HG03520 (cell line): ENCODE measurements at regions not wholly inside any gene's neighbourhood (a gene's known extent, or its start where the extent isn't known, plus 50 kb on each side); places are given as distances from the start of the nearest gene placed in this dataset.

Experiments used
- ATAC-seq: cut with Tn5 transposase; IDR thresholded peaks from one replicate; pipeline ENCODE4 v1.9.1; 2021; ENCODE audit warnings: mild to moderate bottlenecking, moderate library complexity; ENCODE audit not compliant: unreplicated experiment

DNA sequence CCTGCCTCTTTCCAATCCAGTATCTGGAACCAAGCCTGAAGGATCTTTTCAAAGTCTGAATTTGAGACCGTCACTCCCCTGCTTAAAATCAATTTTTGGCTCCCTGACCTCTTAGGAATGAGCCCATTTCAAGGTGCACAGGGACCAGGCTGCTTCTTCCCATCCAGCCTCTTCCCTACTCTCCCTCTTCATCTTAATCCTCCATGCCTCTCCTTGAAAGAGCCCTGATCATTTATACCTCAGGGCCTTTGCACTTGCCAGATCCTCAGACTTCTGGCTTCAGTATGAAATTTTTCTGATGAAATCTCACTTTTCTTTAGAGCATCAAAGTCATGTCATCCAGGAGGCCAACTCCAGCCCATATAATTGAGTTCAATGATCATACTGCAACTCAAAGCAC, 399.5 kb upstream of the CELF2 start:
- no peak for ATAC-seq

DNA sequence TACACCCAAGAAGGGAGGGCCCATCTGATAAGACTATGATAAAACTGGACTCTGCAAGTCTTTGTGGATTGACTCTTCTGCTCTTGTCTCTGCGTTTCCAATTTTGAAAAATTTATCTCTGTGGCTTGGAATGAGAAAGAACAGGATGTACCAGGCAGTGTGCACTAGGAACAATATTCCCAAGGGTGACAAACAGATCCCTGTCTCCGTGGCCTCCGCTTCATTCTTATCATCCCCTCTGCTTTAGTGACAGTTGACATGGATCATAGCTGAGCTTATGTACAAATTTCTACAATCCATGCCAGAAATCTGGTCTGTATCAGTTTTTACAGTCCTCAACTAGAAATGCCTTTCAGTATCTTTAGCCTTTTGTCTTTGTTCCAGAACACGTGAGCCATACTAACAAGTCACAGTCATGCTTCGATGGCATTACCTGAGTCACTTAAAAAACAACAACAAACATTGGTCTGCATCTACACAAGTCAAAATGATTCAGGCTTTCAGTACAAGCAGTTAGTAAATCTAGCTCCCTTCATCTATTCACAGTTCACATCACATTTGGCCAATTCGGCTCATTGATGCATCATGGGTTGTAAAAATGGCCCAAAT, 393.6 kb upstream of the CELF2 start:
- ATAC-seq, result no peak

DNA sequence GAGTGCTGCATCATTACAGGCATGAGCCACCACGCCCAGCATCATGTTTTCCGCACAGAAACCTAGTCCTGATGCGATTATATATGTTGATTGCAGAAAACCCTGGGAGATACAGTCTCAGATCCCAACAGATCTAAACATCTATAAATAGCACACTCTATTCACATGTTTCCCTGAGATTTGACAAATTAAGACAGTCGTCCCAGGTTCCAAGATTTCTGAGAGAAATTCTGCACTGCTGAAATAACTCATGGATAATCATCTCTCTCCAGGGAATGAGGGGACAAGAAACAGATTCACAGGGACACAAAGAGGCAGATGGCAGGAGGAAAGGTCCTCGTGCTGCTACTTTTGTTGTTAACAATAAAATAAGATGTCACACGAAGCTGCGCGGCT, 393.1 kb upstream of the CELF2 start:
- ATAC-seq, result no peak

DNA sequence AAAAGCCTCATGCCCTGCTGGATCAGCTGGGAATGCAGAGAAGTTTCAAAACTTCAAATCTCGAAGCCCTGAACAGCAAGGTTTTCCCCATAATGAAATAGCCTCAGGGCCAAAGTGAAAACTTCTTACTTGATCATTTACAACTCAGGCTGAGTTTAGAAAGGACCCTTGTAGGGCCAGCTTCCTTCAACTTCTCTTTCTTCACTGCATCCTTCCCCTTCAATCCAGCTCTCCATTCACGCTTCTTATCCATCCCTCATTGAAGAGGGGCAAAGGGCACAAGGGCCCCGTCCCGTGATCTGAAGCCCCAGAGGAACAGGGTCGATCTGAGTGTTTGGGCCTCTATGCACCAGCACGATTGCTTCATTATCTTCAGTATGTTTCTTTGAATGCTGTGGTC, 392.2 kb upstream of the CELF2 start:
- ATAC-seq, result no peak

DNA sequence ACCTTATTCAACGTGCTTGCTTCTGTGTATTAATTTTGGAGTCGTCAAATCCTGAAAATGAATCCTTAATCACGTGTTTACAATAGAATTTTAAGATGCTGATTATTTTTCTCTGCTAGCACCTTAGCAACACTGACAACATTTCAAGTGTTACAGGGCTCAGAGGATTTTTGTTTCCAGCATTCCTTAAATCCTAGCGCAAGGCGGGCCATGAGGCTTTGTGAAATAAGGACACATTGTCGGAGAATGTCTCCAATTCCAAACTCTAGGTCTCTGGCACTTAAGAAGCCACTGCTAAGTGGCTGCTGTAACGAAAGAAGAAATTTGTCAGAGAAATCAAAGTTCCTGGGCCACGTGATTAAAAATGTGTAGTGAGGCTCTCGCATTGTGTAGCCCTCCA, 390.9 kb upstream of the CELF2 start:
- ATAC-seq, result no peak

DNA sequence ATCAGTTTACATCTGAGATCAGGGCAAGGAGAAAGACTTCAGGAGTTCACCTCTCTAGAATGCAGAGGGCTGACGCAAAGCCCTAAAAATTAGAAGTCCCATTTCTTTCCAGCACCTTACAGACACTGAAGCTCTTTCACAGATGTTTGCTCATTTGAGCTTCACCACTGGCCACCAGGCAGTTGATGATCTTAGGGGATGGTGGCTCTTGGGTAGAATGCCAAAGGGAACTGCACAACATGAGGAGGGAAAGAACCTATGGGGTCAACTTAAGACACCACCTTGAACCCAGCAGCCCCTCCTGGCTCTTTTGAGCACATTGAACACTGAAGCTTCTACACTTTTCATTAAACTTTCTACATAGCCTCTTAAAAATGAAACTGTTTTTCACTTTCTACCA, 390.3 kb upstream of the CELF2 start:
- ATAC-seq, result no peak

DNA sequence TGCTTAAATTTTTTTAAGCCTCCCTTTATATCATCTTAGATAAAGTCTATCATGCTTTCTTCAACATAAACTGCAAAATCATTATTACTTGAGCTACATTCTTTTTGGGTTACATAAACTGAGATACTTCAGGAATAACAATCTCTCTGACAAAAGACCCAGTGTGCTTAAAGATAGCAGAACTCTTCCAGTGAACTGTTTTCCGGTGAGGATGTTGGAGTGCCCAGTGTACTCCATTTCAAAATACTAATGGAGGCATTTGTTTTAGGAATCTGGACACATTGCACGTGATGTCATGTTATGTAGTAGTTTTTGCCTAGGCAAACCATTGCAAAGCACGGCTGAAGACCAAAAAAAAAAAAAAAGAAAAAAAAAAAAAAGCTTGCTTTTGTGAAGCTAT, 388.2 kb upstream of the CELF2 start:
- no peak for ATAC-seq

DNA sequence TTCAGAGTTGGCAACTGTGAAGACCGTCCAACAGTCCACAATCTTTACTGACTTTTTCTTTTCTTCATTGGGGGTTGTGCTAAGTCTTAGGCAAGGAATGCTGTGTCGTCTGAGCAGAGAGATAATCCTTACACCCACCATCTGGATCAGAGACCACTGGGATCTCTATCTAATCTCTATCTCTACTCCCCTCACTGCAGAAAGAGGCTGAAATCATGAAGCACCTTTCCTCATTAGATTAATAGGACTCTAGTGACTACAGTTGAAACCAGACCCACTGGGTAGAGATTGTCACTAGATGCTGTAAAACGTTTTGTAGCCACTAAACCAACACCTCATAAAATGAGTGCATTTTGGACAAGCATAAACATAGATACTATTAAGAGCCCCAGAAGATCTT, 387.4 kb upstream of the CELF2 start:
- no peak for ATAC-seq

DNA sequence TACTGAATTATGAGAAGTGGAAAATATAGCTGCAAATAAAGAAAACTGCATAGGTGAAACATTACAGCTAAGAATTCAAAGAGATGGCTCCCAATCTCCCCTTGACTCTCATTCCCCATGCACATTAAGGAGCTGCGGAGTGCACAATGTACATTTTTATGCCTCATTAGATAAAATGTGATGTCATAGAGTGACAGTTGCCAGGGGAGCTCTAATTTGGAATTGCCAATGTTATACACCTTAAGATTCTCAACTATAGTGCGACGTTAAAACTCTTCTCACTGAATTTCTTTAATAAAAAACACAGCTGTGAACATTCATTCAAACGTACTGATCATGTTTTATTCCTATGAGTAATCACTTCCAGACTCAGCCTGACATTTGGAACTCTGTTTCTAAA, 386.9 kb upstream of the CELF2 start:
- ATAC-seq, result no peak

DNA sequence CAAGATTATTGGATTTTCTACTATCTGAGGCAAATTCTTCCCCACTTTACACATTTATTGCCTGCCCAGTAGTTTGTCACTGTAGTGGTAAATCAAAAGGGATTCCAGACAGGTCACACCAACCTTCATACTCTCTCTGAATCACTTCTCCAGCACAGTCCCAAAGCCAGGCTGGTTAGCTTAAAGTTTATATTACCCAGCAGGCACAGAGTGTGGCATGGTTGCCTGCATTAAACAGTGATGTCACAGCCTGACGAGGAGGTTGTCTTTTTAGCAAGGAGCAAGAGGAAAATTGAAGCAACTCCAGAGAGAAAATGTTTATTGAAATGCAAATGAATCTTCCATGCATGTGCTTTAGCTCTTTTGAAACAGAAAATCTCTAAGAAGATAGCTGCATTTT, 375.5 kb upstream of the CELF2 start:
- ATAC-seq, result no peak

DNA sequence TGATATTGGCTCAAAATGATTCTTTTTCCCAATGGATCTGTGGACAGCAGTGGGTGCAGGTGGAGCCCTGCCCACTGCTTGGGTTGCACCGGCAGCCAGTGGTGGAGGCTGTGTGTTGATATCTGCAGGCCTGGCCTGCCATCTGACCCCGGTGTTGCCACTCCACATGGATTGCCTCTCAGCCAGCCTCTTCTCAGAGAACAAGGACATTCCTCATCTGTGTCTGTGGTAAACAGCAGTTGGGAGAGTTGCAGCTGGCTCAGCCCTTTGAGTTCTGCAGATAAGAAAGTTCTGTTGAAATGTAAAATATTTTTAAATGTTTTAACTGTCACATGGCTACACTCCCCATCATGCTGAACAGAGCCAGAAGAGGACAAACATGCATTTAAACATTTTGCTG, 374.9 kb upstream of the CELF2 start:
- no peak for ATAC-seq

DNA sequence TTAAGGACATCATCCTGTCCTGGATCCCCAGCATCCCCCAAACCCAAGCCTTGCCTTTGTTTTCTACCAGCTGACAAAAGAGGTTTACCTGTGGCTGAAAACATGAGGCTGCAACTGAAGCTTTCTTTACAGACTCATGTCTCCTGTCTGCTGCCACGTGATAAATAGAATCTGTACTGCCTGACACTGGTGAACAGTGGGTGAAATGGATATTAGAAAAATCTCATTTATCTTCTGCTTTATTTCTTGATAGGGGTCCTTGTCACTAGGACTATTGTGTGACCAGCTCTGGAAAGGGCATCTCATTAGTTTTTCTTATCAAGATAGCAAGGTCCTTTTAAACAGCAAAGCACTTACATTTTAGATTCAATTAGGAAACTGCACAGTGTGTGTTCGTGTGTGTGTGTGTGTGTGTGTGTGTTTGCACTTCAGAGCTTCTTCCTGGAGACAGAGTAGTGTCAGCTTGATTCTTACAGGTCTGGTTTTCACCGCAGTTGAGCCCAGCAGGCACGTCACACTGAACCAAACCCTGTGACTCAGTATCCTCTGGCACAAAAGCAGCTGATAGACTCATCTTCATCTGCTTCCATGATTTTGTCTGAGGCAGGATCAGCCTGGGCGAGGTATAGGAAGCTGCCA, 373.5 kb upstream of the CELF2 start:
- ATAC-seq, result no peak

DNA sequence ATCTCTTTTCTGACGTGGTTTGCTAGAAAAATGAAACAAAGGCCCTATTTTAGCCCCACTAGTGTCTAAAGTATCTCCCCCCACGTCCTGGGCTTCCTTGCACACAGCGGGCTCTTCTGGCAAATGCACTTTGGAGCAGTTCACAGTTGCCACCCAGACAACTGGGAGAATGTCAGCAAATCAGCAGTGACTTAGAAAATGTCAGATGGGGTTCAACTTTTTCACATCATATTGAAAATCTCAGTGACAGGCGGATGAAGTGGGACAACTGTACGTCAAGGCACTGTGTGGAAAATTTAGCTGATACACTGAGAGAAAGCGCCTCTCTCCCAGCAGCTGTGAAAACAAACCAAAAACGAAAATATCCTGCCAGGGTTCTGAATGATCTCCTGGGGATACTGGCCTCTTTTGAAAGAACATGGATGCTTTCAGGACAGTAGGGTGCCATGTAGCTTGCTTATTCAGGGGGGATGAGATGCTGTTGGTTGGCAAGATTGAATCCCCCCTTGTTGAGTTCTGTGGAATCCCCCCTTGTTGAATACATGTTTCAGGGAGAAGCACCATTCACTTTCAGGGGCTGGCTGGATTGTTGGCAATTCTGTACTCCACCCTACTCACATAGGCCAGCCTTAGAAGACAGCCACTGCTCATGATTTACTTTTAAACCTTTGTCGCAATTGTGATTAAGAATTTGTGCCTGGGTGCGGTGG, 372.8 kb upstream of the CELF2 start:
- ATAC-seq, result no peak

DNA sequence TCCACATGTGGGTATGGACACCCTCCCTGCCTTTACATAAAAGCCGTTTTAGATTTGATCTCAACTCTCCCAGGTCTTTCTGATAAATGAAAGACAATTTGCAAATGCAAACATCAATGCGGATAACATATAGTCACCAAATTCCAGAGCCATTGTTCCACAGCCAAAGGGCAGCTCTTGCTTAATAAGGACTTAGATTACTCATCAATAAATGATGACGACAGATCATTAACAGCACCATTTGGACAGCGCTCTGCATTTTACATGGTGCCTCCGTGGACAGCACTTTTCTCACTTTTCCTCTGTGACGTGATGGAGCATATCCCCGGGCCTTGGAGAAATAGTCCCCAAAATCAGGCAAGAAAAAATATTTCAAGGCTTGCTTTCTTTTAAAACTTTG, 370.3 kb upstream of the CELF2 start:
- no peak for ATAC-seq

DNA sequence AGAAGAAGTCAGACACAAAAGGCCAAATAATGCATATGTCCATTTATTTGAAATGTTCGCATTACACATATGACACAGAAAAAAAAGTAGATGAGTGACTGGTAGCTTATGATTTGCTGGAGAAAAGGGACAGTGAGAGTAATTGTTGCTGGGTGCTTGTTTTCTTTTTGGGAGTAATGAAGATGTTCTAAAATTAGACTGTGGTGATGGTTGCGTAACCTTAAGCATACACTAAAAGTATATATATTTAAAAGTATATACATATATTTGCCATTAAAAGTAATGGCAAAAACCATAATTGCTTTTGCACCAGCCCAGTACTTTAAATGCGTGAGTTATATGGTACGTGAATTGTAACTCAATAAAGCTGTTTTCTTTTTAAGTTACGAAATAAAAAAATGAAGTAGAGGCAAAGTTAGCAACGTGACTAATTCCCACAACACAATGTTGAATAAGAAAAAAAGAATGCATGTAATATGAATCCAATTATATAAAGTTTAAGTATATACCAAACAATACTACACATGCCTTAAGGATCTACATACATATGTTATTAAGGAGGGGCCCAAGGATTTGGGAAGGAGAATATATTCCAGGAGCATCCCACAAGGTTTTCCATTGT, 360.4 kb upstream of the CELF2 start:
- no peak for ATAC-seq

DNA sequence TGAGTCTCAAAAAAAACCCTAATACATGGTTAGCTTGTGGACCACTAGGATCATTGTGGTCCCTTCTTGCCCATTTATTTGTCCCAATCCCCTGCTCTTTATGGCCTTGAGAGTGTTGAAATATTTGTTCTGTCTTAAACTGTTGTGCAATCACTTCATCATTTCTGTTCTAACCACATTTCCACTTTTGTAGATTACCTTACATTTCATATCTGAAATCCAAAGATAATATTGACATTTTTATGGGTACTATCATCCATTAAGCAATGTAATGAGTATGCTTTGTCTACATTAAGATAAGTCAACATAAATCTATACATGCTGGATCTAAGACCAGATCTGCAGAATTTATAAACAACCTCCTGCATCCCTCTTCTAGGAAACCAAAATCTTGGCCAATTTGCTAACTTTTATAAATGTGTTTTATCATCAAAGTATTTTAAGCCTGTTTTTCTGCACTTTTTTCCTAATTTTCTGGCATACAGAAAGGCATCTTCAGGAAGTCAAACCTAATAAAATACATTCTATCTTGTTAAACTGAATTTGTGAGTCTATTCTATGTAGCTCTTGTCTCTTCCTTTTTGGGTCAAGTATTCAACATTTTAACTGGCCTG, 359.4 kb upstream of the CELF2 start:
- ATAC-seq, result no peak

DNA sequence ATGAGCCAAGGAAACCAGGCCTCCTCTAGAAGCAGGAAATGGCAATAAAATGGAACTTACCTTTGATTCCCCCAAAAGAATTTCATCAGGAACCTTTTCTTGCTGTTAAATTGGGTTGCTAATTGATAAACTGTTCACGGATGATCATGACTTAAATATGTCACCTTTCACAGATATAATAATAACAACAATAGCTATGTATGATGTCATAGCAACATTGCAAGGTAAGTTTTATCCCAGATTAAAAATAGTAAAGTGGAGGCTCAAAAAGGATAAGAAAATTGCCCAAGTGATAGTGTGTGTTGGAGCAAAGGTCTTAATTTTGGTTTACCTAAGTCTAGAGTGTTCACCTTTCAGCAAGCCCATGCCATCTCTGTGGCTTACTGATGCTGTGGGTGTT, 357.6 kb upstream of the CELF2 start:
- no peak for ATAC-seq

DNA sequence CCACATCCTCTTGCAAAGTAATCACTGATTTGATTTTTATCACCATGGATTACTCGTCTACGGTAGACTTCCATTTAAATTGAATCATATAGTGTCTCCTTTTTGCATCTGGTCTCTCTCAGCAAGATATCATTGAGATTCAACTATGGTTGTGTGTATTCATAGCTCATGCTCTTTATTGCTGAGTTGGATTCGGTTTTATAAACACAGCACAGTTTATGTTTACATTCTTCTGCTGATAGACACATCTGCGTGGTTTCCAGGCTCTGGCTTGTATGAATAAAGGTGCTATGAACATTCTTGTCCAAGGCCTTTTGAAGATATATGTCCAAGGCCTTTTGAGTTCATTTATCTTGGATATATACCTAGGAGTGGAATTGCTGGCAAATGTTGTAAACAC, 356.5 kb upstream of the CELF2 start:
- no peak for ATAC-seq

DNA sequence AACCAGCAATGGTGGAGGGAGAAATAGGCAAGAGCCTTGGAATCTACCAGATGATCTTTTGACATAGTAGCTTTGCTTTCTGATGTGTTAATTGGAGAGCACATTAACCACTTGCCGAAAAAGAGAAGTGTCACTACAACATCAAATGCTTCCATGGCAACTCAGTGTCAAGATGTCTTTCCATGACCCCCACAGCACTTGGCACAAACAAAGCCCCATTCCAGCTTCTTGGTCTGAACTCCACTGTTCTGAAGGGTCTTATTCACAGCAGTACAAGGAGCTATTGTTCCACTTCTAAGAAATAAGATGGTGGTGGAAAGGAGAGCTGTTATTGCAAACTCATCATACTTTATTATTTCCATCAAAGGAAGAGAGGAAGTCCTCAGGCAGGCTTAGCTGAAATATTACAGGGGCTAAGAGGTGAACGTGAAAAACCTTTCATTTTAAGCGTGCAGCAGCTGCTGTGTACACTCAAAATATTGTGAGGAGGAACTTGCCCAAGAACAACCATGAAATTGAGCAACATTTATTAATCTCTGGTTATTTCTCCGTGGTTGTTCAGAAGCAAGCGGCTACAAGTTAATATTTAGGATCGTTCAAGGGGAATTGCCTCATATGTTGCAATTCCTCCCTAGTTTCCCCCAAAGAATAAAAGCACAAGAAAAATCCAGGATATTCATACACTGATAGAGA, 354.8 kb upstream of the CELF2 start:
- ATAC-seq, result no peak

DNA sequence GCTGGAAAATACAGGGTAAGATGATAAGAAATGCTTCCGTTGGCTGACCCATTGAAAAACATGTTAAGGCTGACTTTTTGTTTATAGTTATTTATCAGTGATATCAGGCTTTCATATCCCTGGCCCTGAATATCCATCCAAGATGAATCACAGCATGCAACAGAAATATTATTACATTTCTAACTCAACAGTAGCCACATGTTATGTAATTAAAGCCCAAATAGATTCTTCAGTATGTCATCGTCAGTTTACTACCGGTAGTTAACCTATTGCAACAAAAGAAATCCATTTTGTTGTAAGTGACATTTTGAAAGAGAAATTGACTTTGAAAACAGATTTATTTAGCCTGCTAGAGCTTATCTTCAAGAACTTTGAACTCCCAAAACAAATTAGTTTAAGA, 354.1 kb upstream of the CELF2 start:
- ATAC-seq, result no peak

DNA sequence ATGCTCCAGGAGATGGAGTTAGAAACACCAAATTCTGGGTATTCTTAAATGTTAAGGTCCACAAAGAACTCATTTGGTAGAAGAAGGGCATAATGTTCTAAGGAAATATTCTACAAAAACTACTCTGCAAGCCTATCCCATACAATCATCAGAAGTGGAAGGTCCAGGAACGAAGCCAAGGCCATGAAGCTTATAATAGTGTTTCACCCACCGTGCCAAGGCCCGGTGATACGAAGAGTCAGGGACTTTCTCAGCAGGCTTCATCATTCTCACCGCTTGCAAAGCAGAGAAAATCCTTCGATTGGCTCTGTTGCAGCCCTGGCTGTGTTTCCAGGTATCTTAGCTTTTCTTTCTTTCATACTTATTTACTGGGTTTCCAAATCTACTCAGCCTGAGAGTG, 351.9 kb upstream of the CELF2 start:
- no peak for ATAC-seq
